ENCODE measurements at regions not wholly inside any gene's neighbourhood (a gene's known extent, or its start where the extent isn't known, plus 50 kb on each side); places are given as distances from the start of the nearest gene placed in this dataset.

DNA sequence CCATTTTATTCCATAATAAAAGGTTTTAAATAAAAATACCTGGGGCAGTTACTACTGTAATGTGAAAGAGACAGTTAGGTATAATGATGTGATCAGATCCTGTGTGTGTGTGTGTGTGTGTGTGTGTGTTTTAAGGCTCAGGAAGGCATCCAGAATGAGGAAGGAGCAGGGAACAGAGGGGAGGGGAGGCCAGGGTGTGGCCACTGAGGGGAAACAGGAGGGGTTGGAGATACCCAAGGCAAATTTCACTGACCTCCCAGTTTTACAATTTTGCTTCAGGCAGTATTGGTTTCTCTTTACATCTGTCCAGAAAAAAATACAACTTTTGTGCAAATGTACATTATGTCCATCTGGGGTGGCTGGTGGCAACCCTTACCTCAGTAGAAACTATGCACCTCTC lies 163.5 kb upstream of the FBXO11 start:
- TF ChIP-seq POLR2A (IDR thresholded peaks at IDR 0.05; ENCODE audit: low read length) (no peak), GATA1 (IDR thresholded peaks at IDR 0.05; ENCODE audit: low read depth, low read length) (no peak)
